ENCODE measurements at regions not wholly inside any gene's neighbourhood (a gene's known extent, or its start where the extent isn't known, plus 50 kb on each side); places are given as distances from the start of the nearest gene placed in this dataset.

DNA sequence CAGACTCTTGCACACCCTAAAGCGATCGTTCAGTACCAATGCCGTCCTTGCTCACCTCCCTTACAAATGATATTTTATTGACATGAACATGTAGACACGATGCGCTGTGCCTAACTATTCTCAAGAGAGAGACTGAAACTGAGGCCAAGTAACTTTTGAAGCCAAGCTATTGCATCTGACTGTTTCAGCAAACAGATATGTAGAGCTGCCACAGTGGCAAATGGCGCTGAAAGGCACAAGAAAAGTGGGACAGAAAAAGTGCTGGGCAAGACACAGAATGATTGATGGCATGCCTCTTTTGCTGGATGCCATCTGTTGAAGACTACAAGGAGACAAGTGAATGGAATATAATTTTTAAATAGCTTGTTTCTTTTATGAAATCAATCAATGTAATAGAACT, 1157.2 kb upstream of the ADGRL4 start:
- TF ChIP-seq, protein P1, sequence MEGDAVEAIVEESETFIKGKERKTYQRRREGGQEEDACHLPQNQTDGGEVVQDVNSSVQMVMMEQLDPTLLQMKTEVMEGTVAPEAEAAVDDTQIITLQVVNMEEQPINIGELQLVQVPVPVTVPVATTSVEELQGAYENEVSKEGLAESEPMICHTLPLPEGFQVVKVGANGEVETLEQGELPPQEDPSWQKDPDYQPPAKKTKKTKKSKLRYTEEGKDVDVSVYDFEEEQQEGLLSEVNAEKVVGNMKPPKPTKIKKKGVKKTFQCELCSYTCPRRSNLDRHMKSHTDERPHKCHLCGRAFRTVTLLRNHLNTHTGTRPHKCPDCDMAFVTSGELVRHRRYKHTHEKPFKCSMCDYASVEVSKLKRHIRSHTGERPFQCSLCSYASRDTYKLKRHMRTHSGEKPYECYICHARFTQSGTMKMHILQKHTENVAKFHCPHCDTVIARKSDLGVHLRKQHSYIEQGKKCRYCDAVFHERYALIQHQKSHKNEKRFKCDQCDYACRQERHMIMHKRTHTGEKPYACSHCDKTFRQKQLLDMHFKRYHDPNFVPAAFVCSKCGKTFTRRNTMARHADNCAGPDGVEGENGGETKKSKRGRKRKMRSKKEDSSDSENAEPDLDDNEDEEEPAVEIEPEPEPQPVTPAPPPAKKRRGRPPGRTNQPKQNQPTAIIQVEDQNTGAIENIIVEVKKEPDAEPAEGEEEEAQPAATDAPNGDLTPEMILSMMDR (IDR thresholded peaks at IDR 0.05; ENCODE audit: insufficient read depth, low read length): no peak
- TF ChIP-seq, protein P2, sequence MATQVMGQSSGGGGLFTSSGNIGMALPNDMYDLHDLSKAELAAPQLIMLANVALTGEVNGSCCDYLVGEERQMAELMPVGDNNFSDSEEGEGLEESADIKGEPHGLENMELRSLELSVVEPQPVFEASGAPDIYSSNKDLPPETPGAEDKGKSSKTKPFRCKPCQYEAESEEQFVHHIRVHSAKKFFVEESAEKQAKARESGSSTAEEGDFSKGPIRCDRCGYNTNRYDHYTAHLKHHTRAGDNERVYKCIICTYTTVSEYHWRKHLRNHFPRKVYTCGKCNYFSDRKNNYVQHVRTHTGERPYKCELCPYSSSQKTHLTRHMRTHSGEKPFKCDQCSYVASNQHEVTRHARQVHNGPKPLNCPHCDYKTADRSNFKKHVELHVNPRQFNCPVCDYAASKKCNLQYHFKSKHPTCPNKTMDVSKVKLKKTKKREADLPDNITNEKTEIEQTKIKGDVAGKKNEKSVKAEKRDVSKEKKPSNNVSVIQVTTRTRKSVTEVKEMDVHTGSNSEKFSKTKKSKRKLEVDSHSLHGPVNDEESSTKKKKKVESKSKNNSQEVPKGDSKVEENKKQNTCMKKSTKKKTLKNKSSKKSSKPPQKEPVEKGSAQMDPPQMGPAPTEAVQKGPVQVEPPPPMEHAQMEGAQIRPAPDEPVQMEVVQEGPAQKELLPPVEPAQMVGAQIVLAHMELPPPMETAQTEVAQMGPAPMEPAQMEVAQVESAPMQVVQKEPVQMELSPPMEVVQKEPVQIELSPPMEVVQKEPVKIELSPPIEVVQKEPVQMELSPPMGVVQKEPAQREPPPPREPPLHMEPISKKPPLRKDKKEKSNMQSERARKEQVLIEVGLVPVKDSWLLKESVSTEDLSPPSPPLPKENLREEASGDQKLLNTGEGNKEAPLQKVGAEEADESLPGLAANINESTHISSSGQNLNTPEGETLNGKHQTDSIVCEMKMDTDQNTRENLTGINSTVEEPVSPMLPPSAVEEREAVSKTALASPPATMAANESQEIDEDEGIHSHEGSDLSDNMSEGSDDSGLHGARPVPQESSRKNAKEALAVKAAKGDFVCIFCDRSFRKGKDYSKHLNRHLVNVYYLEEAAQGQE (IDR thresholded peaks at IDR 0.05; ENCODE audit: insufficient replicate concordance, low read depth): no peak
- TF ChIP-seq POLR2AphosphoS5 (IDR thresholded peaks at IDR 0.05; ENCODE audit: low read depth) (no peak), GABPA (IDR thresholded peaks at IDR 0.05; ENCODE audit: low read depth) (no peak)
